ENCODE measurements at regions not wholly inside any gene's neighbourhood (a gene's known extent, or its start where the extent isn't known, plus 50 kb on each side); places are given as distances from the start of the nearest gene placed in this dataset.
A peak's percentile ranks its signal among the peaks of the same experiment; 100 is the strongest.

DNA sequence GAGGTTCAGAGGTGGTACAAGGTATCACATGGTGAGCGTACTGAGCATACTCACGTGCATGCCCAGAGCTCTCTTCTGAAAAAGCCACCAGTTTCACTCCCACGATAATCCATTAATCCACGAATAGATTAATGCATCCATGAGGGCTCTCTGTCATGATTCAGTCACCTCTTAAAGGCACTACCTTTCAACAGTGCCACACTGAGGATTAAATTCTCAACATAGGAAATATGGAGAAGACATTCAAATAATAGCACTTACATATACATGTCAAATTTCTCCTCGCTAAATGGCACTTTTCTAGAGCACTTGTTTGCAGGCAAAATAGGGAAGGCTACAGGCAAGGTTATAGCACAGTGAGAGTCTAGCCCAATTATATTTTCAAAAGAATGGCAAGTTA, 825.9 kb downstream of the TRIB2 start:
- no peak for DNase-seq (ENCODE audit: low read depth, low spot score)
- no peak overlapping the region for H2AFZ ChIP-seq (ENCODE audit: control insufficient read depth, low read depth, low read length)
- intact Hi-C loops (cut with micrococcal nuclease; ENCODE audit: unreplicated experiment), result no loop called here
- H3K27ac ChIP-seq (ENCODE audit: control insufficient read depth, insufficient read depth), result no peak overlapping the region
- BruUV-seq (replicated peaks), result no TSS peak
- CTCF ChIA-PET, result no interaction called here
- H3K27me3 ChIP-seq (replicated peaks in 1 of 2; ENCODE audit: control insufficient read depth in 2 of 2, insufficient read depth in 2 of 2, low read length in 1 of 2), result no peaks in the 10 kb centered on the region
- in situ Hi-C loops (cut with MboI), result no loop called here
- TF ChIP-seq BACH1 (IDR thresholded peaks at IDR 0.05; ENCODE audit: borderline replicate concordance) (no peak), ETV6 (conservative IDR thresholded peaks at IDR 0.05 in 1 of 2, IDR thresholded peaks at IDR 0.05 in 1 of 2; ENCODE audit: borderline replicate concordance in 1 of 2, low read depth in 1 of 2) (no peak)
- RAD21 ChIA-PET (ENCODE audit: unreplicated experiment), result no interaction called here
- WGBS (ENCODE audit: insufficient coverage, insufficient replicate concordance, low lambda C conversion rate, missing lambda C conversion rate), result 67% methylated on average over 5 of the region's 5 CpGs
- no peak overlapping the region for H3K9ac ChIP-seq (ENCODE audit: control insufficient read depth, insufficient read depth, low read length)
- SMC1A ChIA-PET (ENCODE audit: uncharacterized antibody, unreplicated experiment), result interaction anchor here (1.6 kb wide), 1 partner anchor 19 kb away, joined by 6 read pairs; no protein-coding TSS in a partner anchor
- H4K20me1 ChIP-seq (ENCODE audit: control insufficient read depth, insufficient read depth), result no peaks in the 10 kb centered on the region
- H3K4me3 ChIP-seq, result no peak overlapping the region
- H3K4me2 ChIP-seq (ENCODE audit: control insufficient read depth, insufficient read depth), result no peak overlapping the region
- FAIRE-seq, result no peak
- peaks cover 4% of the 10 kb centered on the region; the same call in 1 of the 2 replicates for H3K4me1 ChIP-seq (ENCODE audit: control insufficient read depth, insufficient read depth, low read length)
- H3K9me3 ChIP-seq (replicated peaks; ENCODE audit: control insufficient read depth, insufficient read depth, low read length), result peaks cover 3% of the 10 kb centered on the region; the same call in 2 of the 3 replicates
- POLR2A ChIA-PET, result no interaction called here
- H3K79me2 ChIP-seq (ENCODE audit: control insufficient read depth, insufficient read depth, low read length), result no peaks in the 10 kb centered on the region
- no peaks in the 10 kb centered on the region for H3K36me3 ChIP-seq (ENCODE audit: control insufficient read depth in 2 of 2, insufficient read depth in 2 of 2, low read length in 1 of 2)
- ATAC-seq, result no peak

DNA sequence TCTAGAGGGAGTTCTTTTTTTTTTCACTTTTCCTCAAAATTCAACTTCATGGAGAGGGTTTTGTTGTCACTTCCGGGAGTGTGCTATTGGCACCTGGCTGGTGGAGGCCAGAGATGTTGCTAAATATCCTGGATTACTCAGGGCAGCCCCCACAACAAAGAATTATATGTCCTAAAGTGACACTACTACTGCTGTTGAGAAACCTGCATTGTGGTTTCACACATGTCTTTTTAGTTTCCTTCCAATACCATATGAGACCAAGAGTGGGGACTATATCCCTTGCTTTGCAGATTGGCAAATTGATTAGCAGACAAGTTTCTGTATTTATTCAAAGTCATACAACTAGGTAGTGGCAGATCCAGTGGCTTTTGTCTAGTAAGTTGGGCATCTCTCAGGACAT, 826.8 kb downstream of the TRIB2 start:
- peak; percentile 87 for ATAC-seq
- FAIRE-seq, result no peak
- POLR2A ChIA-PET, result no interaction called here
- no peak for TF ChIP-seq POU2F2 (IDR thresholded peaks at IDR 0.05; ENCODE audit: borderline replicate concordance, low read depth, low read length)
- no peak for TF ChIP-seq ZBED1 (IDR thresholded peaks at IDR 0.05; ENCODE audit: borderline replicate concordance)
- no peak for TF ChIP-seq YY1 (IDR thresholded peaks at IDR 0.05; ENCODE audit: low read depth, low read length)
- no peak for TF ChIP-seq BMI1 (IDR thresholded peaks at IDR 0.05; ENCODE audit: borderline replicate concordance)
- TF ChIP-seq, protein P1, sequence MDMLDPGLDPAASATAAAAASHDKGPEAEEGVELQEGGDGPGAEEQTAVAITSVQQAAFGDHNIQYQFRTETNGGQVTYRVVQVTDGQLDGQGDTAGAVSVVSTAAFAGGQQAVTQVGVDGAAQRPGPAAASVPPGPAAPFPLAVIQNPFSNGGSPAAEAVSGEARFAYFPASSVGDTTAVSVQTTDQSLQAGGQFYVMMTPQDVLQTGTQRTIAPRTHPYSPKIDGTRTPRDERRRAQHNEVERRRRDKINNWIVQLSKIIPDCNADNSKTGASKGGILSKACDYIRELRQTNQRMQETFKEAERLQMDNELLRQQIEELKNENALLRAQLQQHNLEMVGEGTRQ (IDR thresholded peaks at IDR 0.05; ENCODE audit: borderline replicate concordance, low read depth, low read length), result no peak
- TF ChIP-seq, protein P2, sequence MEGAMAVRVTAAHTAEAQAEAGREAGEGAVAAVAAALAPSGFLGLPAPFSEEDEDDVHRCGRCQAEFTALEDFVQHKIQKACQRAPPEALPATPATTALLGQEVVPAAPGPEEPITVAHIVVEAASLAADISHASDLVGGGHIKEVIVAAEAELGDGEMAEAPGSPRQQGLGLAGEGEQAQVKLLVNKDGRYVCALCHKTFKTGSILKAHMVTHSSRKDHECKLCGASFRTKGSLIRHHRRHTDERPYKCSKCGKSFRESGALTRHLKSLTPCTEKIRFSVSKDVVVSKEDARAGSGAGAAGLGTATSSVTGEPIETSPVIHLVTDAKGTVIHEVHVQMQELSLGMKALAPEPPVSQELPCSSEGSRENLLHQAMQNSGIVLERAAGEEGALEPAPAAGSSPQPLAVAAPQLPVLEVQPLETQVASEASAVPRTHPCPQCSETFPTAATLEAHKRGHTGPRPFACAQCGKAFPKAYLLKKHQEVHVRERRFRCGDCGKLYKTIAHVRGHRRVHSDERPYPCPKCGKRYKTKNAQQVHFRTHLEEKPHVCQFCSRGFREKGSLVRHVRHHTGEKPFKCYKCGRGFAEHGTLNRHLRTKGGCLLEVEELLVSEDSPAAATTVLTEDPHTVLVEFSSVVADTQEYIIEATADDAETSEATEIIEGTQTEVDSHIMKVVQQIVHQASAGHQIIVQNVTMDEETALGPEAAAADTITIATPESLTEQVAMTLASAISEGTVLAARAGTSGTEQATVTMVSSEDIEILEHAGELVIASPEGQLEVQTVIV (IDR thresholded peaks at IDR 0.05; ENCODE audit: borderline replicate concordance, partially characterized antibody), result no peak
- TF ChIP-seq BRCA1 (IDR thresholded peaks at IDR 0.05; ENCODE audit: low read depth, low read length), result no peak
- peak; percentile 62 for TF ChIP-seq MEF2B (IDR thresholded peaks at IDR 0.05; ENCODE audit: partially characterized antibody, poor library complexity, severe bottlenecking)
- TF ChIP-seq, protein P3, sequence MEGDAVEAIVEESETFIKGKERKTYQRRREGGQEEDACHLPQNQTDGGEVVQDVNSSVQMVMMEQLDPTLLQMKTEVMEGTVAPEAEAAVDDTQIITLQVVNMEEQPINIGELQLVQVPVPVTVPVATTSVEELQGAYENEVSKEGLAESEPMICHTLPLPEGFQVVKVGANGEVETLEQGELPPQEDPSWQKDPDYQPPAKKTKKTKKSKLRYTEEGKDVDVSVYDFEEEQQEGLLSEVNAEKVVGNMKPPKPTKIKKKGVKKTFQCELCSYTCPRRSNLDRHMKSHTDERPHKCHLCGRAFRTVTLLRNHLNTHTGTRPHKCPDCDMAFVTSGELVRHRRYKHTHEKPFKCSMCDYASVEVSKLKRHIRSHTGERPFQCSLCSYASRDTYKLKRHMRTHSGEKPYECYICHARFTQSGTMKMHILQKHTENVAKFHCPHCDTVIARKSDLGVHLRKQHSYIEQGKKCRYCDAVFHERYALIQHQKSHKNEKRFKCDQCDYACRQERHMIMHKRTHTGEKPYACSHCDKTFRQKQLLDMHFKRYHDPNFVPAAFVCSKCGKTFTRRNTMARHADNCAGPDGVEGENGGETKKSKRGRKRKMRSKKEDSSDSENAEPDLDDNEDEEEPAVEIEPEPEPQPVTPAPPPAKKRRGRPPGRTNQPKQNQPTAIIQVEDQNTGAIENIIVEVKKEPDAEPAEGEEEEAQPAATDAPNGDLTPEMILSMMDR (IDR thresholded peaks at IDR 0.05 in 2 of 3, conservative IDR thresholded peaks at IDR 0.05 in 1 of 3; ENCODE audit: control insufficient read depth in 2 of 3, extremely low read depth in 1 of 3, insufficient read depth in 1 of 3, low read depth in 3 of 3, low read length in 3 of 3), result no peak
- no peak for TF ChIP-seq CBX5 (IDR thresholded peaks at IDR 0.05; ENCODE audit: low read depth)
- no peak for TF ChIP-seq TAF1 (IDR thresholded peaks at IDR 0.05; ENCODE audit: borderline replicate concordance, low read depth, low read length)

More for the DNA sequence above, 826.8 kb downstream of the TRIB2 start:
- 28% methylated on average over 1 of the region's 1 CpG for WGBS (ENCODE audit: insufficient coverage, insufficient replicate concordance, low lambda C conversion rate, missing lambda C conversion rate)
- no peaks in the 10 kb centered on the region for H3K36me3 ChIP-seq (ENCODE audit: control insufficient read depth in 2 of 2, insufficient read depth in 2 of 2, low read length in 1 of 2)
- H3K27ac ChIP-seq (ENCODE audit: control insufficient read depth, insufficient read depth), result no peak overlapping the region
- ChIA-PET SMC1A (ENCODE audit: uncharacterized antibody, unreplicated experiment) (no interaction called here), RAD21 (ENCODE audit: unreplicated experiment) (no interaction called here), CTCF (no interaction called here)
- peaks cover 3% of the 10 kb centered on the region; the same call in 2 of the 3 replicates for H3K9me3 ChIP-seq (replicated peaks; ENCODE audit: control insufficient read depth, insufficient read depth, low read length)
- in situ Hi-C loops (cut with MboI) (no loop called here), intact Hi-C loops (cut with micrococcal nuclease; ENCODE audit: unreplicated experiment) (no loop called here)
- peaks cover 4% of the 10 kb centered on the region; the same call in 1 of the 2 replicates for H3K4me1 ChIP-seq (ENCODE audit: control insufficient read depth, insufficient read depth, low read length)
- no TSS peak for BruUV-seq (replicated peaks)
- H3K9ac ChIP-seq (ENCODE audit: control insufficient read depth, insufficient read depth, low read length), result no peak overlapping the region
- DNase-seq (ENCODE audit: low read depth, low spot score), result no peak
- no peak overlapping the region for H2AFZ ChIP-seq (ENCODE audit: control insufficient read depth, low read depth, low read length)
- no peaks in the 10 kb centered on the region for H3K27me3 ChIP-seq (replicated peaks in 1 of 2; ENCODE audit: control insufficient read depth in 2 of 2, insufficient read depth in 2 of 2, low read length in 1 of 2)
- H3K4me3 ChIP-seq, result no peak overlapping the region
- H4K20me1 ChIP-seq (ENCODE audit: control insufficient read depth, insufficient read depth), result no peaks in the 10 kb centered on the region
- H3K79me2 ChIP-seq (ENCODE audit: control insufficient read depth, insufficient read depth, low read length), result no peaks in the 10 kb centered on the region
- peak overlapping the region; percentile 25; the same call in 1 of the 2 replicates for H3K4me2 ChIP-seq (ENCODE audit: control insufficient read depth, insufficient read depth)
